HG02973 (cell line): ENCODE measurements at regions not wholly inside any gene's neighbourhood (a gene's known extent, or its start where the extent isn't known, plus 50 kb on each side); places are given as distances from the start of the nearest gene placed in this dataset.

Experiments used
- ATAC-seq: cut with Tn5 transposase; IDR thresholded peaks from one replicate; pipeline ENCODE4 v1.9.1; 2021; ENCODE audit warnings: moderate library complexity; ENCODE audit not compliant: unreplicated experiment

DNA sequence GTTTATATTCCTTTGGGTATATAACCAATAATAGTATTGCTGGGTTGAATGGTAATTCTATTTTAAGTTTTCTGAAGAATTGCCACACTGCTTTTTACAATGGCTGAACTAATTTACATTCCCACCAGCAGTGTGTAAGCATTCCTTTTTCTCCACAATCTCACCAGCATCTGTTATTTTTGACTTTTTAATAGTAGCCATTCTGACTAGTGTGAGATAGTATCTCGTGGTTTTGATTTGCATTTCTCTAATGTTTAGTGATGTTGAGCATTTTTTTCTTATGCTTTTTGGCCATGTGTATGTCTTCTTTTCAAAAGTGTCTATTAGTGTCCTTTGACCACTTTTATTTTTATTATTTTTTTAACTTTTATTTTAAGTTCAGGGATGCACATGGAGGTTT is 275.3 kb downstream of the METTL15 start:
- no peak for ATAC-seq
